ENCODE measurements at regions not wholly inside any gene's neighbourhood (a gene's known extent, or its start where the extent isn't known, plus 50 kb on each side); places are given as distances from the start of the nearest gene placed in this dataset.

- no peak for DNase-seq (ENCODE audit: low read depth, low spot score)
- ATAC-seq: no peak
- Histone ChIP-seq H3K9me2 (ENCODE audit: insufficient read depth) (no peaks in the 10 kb centered on the region), H3K4me2 (ENCODE audit: low read length) (no peak overlapping the region), H3K79me2 (ENCODE audit: insufficient read depth, low read length) (no peaks in the 10 kb centered on the region), H4K20me1 (ENCODE audit: insufficient read depth) (no peaks in the 10 kb centered on the region), H3K36me3 (ENCODE audit: control insufficient read depth in 1 of 2, insufficient read depth in 2 of 2, low read length in 2 of 2) (no peaks in the 10 kb centered on the region), H3K9me3 (ENCODE audit: control insufficient read depth in 1 of 2, insufficient read depth in 1 of 2, low read depth in 1 of 2, low read length in 2 of 2) (no peaks in the 10 kb centered on the region), H3K9ac (ENCODE audit: low read length) (no peak overlapping the region), H3K27me3 (ENCODE audit: insufficient read depth, low read length) (no peaks in the 10 kb centered on the region), H3K27ac (ENCODE audit: low read depth, low read length) (no peak overlapping the region), H3K4me1 (ENCODE audit: control insufficient read depth in 1 of 2, insufficient read depth in 2 of 2, low read length in 2 of 2) (peaks cover 0 to 9% of the 10 kb centered on the region in 2 experiments; a peak in 1 of 4 replicates), H2AFZ (ENCODE audit: low read depth, low read length, poor library complexity, severe bottlenecking) (no peak overlapping the region), H3K4me3 (replicated peaks in 1 of 2; ENCODE audit: low read depth in 1 of 2, low read length in 2 of 2) (no peak overlapping the region)
- CTCF ChIA-PET: no interaction called here
- POLR2A ChIA-PET: no interaction called here
- RAD21 ChIA-PET (ENCODE audit: low non-redundant PET in 1 of 2, low total read pairs in 2 of 2, uncharacterized antibody in 2 of 2, unreplicated experiment in 2 of 2): no interaction called here
- no TSS peak for BruUV-seq (replicated peaks)
- intact Hi-C loops (cut with micrococcal nuclease): no loop called here
- TF ChIP-seq ZBTB33 (IDR thresholded peaks at IDR 0.05; ENCODE audit: extremely low read depth, insufficient replicate concordance, low read length) (no peak), ZFX (IDR thresholded peaks at IDR 0.05) (no peak), POLR2AphosphoS5 (IDR thresholded peaks at IDR 0.05; ENCODE audit: low read depth, low read length) (no peak), JUND (IDR thresholded peaks at IDR 0.05) (no peak), EZH2 (IDR thresholded peaks at IDR 0.05) (no peak), ZNF274 (IDR thresholded peaks at IDR 0.05; ENCODE audit: low read depth, low read length) (no peak), SP1 (IDR thresholded peaks at IDR 0.05; ENCODE audit: low read depth) (no peak), ATF3 (IDR thresholded peaks at IDR 0.05) (no peak), CBX3 (IDR thresholded peaks at IDR 0.05; ENCODE audit: low read depth) (no peak), EGR1 (IDR thresholded peaks at IDR 0.05; ENCODE audit: low read depth) (no peak), CEBPB (IDR thresholded peaks at IDR 0.05; ENCODE audit: low read depth) (no peak), TCF7L2 (IDR thresholded peaks at IDR 0.05; ENCODE audit: borderline replicate concordance, extremely low read depth, insufficient read depth, insufficient read length) (no peak), EZH2phosphoT487 (IDR thresholded peaks at IDR 0.05; ENCODE audit: borderline replicate concordance) (no peak), CTCF (IDR thresholded peaks at IDR 0.05 in 2 of 3, conservative IDR thresholded peaks at IDR 0.05 in 1 of 3; ENCODE audit: borderline replicate concordance in 1 of 3, insufficient read depth in 1 of 3, low read depth in 2 of 3, low read length in 2 of 3) (no peak), YY1 (IDR thresholded peaks at IDR 0.05; ENCODE audit: extremely low read depth, insufficient replicate concordance, low read depth, low read length) (no peak), FOSL1 (IDR thresholded peaks at IDR 0.05; ENCODE audit: low read depth) (no peak), ELF1 (IDR thresholded peaks at IDR 0.05; ENCODE audit: borderline replicate concordance, low read depth) (no peak), POLR2A (IDR thresholded peaks at IDR 0.05; ENCODE audit: borderline replicate concordance, extremely low read depth, insufficient read depth, insufficient read length) (no peak), SIN3A (IDR thresholded peaks at IDR 0.05; ENCODE audit: low read depth) (no peak)
- TF ChIP-seq, protein P1, sequence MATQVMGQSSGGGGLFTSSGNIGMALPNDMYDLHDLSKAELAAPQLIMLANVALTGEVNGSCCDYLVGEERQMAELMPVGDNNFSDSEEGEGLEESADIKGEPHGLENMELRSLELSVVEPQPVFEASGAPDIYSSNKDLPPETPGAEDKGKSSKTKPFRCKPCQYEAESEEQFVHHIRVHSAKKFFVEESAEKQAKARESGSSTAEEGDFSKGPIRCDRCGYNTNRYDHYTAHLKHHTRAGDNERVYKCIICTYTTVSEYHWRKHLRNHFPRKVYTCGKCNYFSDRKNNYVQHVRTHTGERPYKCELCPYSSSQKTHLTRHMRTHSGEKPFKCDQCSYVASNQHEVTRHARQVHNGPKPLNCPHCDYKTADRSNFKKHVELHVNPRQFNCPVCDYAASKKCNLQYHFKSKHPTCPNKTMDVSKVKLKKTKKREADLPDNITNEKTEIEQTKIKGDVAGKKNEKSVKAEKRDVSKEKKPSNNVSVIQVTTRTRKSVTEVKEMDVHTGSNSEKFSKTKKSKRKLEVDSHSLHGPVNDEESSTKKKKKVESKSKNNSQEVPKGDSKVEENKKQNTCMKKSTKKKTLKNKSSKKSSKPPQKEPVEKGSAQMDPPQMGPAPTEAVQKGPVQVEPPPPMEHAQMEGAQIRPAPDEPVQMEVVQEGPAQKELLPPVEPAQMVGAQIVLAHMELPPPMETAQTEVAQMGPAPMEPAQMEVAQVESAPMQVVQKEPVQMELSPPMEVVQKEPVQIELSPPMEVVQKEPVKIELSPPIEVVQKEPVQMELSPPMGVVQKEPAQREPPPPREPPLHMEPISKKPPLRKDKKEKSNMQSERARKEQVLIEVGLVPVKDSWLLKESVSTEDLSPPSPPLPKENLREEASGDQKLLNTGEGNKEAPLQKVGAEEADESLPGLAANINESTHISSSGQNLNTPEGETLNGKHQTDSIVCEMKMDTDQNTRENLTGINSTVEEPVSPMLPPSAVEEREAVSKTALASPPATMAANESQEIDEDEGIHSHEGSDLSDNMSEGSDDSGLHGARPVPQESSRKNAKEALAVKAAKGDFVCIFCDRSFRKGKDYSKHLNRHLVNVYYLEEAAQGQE (IDR thresholded peaks at IDR 0.05; ENCODE audit: low read depth): no peak
Measured at GRCh38 chr12:13422291-13422690, 225.8 kb downstream of the EMP1 start.

Data from HCT116 (cell line).